B cell (primary cell): ENCODE measurements at regions not wholly inside any gene's neighbourhood (a gene's known extent, or its start where the extent isn't known, plus 50 kb on each side); places are given as distances from the start of the nearest gene placed in this dataset.

Experiments
- EZH2 ChIP-seq: IDR thresholded peaks from 2 replicates; pipeline ENCODE4 v1.6.1; 2012; ENCODE audit warnings: borderline replicate concordance, low read depth, mild to moderate bottlenecking, moderate library complexity, low read length; ENCODE audit not compliant: insufficient read depth, poor library complexity, severe bottlenecking
- TF ChIP-seq, protein P1 (sequence below): fragments of 200-600 bp; IDR thresholded peaks from one replicate; pipeline ENCODE4 v1.8.0; 2022; ENCODE audit warnings: antibody characterized with exemption, mild to moderate bottlenecking

DNA sequence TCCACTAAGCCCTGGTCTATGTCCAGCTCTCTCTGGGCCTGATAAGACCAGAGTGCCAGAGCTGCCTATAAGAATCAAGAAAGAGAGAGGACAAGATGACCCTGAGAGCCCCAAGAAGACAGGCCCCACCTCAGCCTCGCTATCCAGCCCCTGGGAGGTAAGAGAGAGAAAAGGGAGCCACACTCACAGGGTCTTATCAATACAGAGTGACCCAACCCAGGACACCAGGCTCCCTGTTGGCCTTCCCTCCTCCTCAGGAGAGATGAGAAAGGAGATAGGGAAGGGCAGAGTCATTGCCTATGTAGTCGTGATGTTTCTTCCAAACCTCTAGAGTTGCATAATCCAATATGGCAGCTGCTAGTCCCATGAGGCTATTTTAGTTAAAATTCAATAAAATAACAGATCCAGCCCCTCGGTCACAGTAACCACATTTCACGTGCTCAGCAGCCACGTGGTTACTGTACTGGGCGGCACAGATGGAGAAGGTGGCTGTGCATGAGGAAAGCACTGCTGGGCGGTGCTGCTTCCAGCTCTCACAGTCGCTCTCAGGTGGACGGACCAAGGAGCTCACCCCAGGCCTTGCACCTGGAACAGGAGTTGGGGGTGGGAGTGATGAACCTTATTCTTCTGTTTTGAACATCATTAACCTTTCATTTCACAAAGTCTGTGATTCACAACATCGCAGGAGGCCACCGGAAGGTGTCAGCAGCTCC is 525.8 kb downstream of the SHQ1 start:
- TF ChIP-seq, protein P1, sequence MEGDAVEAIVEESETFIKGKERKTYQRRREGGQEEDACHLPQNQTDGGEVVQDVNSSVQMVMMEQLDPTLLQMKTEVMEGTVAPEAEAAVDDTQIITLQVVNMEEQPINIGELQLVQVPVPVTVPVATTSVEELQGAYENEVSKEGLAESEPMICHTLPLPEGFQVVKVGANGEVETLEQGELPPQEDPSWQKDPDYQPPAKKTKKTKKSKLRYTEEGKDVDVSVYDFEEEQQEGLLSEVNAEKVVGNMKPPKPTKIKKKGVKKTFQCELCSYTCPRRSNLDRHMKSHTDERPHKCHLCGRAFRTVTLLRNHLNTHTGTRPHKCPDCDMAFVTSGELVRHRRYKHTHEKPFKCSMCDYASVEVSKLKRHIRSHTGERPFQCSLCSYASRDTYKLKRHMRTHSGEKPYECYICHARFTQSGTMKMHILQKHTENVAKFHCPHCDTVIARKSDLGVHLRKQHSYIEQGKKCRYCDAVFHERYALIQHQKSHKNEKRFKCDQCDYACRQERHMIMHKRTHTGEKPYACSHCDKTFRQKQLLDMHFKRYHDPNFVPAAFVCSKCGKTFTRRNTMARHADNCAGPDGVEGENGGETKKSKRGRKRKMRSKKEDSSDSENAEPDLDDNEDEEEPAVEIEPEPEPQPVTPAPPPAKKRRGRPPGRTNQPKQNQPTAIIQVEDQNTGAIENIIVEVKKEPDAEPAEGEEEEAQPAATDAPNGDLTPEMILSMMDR, result no peak
- no peak for TF ChIP-seq EZH2
